ENCODE measurements at regions not wholly inside any gene's neighbourhood (a gene's known extent, or its start where the extent isn't known, plus 50 kb on each side); places are given as distances from the start of the nearest gene placed in this dataset.

- TF ChIP-seq CTCF (IDR thresholded peaks at IDR 0.05) (no peak), POLR2A (IDR thresholded peaks at IDR 0.05) (no peak)
- Histone ChIP-seq H3K9me3 (no peaks in the 10 kb centered on the region), H3K27me3 (no peaks in the 10 kb centered on the region), H3K36me3 (no peaks in the 10 kb centered on the region), H3K4me3 (no peak overlapping the region), H3K4me1 (no peaks in the 10 kb centered on the region), H3K27ac (no peak overlapping the region)
- intact Hi-C loops (cut with DNase I; ENCODE audit: low total_unique reads): no loop called here
- no peak for DNase-seq
These were observed 149.6 kb upstream of the RGMA start for GRCh38 chr15:93238641-93239040.

GRCh38 chr15:93235926-93236780 is 147.1 kb upstream of the RGMA start:
- TF ChIP-seq POLR2A (IDR thresholded peaks at IDR 0.05) (no peak), CTCF (IDR thresholded peaks at IDR 0.05) (no peak)
- DNase-seq: no peak
- no peak overlapping the region for H3K27ac ChIP-seq
- no peaks in the 10 kb centered on the region for H3K36me3 ChIP-seq
- intact Hi-C loops (cut with DNase I; ENCODE audit: low total_unique reads): no loop called here
- H3K4me1 ChIP-seq: no peaks in the 10 kb centered on the region
- H3K9me3 ChIP-seq: no peaks in the 10 kb centered on the region
- H3K27me3 ChIP-seq: no peaks in the 10 kb centered on the region
- no peak overlapping the region for H3K4me3 ChIP-seq

GRCh38 chr15:93235269-93235668 is 146.3 kb upstream of the RGMA start:
- H3K4me3 ChIP-seq: no peak overlapping the region
- no peak for DNase-seq
- no peaks in the 10 kb centered on the region for H3K4me1 ChIP-seq
- no peak for TF ChIP-seq CTCF (IDR thresholded peaks at IDR 0.05)
- no peak for TF ChIP-seq POLR2A (IDR thresholded peaks at IDR 0.05)
- no peaks in the 10 kb centered on the region for H3K36me3 ChIP-seq
- H3K27me3 ChIP-seq: no peaks in the 10 kb centered on the region
- intact Hi-C loops (cut with DNase I; ENCODE audit: low total_unique reads): no loop called here
- no peaks in the 10 kb centered on the region for H3K9me3 ChIP-seq
- no peak overlapping the region for H3K27ac ChIP-seq

- no peaks in the 10 kb centered on the region for H3K27me3 ChIP-seq
- no peaks in the 10 kb centered on the region for H3K9me3 ChIP-seq
- no peak overlapping the region for H3K27ac ChIP-seq
- intact Hi-C loops (cut with DNase I; ENCODE audit: low total_unique reads): no loop called here
- H3K4me1 ChIP-seq: no peaks in the 10 kb centered on the region
- H3K36me3 ChIP-seq: no peaks in the 10 kb centered on the region
- no peak overlapping the region for H3K4me3 ChIP-seq
- TF ChIP-seq CTCF (IDR thresholded peaks at IDR 0.05) (no peak), POLR2A (IDR thresholded peaks at IDR 0.05) (no peak)
- no peak for DNase-seq
These were observed 144.7 kb upstream of the RGMA start for GRCh38 chr15:93233710-93234109.

- Histone ChIP-seq H3K4me3 (no peak overlapping the region), H3K27ac (no peak overlapping the region), H3K36me3 (no peaks in the 10 kb centered on the region), H3K9me3 (no peaks in the 10 kb centered on the region), H3K4me1 (no peaks in the 10 kb centered on the region), H3K27me3 (no peaks in the 10 kb centered on the region)
- intact Hi-C loops (cut with DNase I; ENCODE audit: low total_unique reads): no loop called here
- no peak for DNase-seq
- TF ChIP-seq CTCF (IDR thresholded peaks at IDR 0.05) (no peak), POLR2A (IDR thresholded peaks at IDR 0.05) (no peak)
These were observed 143.8 kb upstream of the RGMA start for GRCh38 chr15:93232845-93233244.

Data from uterus (tissue), 3 donors.